ENCODE measurements at regions not wholly inside any gene's neighbourhood (a gene's known extent, or its start where the extent isn't known, plus 50 kb on each side); places are given as distances from the start of the nearest gene placed in this dataset.

DNA sequence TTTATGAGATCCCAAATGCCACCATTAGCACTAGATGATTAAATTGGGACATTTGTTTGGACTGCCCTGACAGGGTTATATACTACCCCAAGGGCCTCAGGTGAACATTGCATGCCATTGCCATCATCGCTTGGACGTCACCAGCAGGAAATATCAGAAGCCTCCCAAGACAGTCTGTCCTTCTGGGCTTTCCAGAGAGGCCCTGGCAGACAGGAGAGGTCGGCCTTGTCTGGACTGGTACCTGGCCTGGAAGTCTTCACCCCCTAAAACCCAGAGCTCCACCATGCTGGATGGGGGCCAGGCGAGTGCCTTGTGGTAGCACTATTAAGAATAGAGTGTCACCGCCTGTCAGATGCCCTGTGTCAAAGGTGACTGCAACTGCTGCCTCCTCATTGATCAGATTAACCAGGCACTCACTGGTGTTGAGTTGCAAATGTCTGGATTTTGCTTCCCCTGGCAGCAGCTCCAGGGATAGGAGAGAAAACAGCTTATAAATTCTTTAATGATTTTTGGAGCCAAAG is 324.1 kb upstream of the RASGRP1 start:
- DNase-seq (ENCODE audit: low spot score) = no peak

DNA sequence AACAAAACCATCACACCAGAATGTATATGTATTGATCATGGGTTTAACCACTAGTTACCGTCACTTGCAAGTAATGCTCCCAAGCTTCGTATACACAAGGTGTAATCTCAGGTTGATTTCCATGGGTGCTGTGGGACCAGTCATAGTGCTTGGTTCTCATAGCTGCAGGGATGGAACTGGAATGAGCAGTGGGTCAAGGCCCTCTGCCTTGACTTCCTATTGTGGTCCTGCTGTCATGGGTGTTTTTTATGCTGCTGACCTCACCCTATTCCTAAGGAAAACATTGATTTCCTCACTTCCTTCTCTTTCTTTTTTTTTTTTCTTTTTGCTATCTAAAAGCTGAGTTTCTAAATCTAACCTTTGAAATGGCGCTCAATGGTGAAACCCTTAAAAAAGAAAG is 325.6 kb upstream of the RASGRP1 start:
- no peak for DNase-seq (ENCODE audit: low spot score)

DNA sequence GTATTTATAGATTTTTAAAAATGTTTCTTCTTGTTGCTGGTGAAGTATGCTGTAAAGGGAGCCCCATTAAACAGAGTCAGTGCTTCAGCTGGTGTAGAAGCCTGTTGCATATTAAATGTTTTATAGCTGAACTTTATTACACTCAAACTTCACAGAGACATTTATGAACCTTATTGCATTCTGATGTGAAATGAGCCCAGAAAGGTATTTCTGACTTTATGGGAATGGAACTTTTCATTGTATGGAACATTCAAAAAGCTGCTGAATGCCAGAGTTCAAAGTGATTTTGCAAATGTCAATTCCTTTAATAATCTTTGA is 329.3 kb upstream of the RASGRP1 start:
- DNase-seq (ENCODE audit: low spot score) = no peak

DNA sequence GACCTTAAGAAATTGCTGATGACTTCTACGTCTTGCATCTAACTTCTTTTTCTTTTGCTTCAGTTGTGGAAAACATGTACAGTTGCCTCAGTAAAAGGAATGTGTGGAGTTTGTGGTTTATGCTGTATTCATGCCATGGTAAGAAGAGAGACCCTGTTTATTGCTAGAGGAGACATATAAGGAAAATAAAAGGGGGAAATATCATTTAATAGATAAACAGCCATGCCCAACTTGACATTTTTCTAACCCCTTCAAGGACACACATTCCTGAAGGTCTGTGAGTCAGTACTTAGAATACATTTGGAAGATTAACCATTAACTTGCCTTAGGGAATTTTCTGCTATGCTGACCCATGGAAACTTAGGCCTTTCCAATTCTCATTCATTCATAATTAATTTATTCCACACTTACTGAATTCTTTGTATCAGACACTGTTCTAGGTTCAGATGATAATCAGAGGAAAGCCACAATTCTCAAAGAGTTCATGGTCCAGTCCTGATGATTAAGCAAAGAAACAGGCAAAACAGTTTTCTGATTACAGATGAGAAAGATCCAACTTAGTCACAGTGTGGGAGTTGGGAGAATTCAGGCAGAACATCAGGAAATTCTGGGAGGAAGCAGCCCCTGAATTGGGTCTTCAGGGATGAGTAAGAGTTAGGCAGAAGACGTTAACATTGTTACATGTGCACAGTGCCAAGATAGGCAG is 329.8 kb upstream of the RASGRP1 start:
- DNase-seq (ENCODE audit: low spot score) = no peak

DNA sequence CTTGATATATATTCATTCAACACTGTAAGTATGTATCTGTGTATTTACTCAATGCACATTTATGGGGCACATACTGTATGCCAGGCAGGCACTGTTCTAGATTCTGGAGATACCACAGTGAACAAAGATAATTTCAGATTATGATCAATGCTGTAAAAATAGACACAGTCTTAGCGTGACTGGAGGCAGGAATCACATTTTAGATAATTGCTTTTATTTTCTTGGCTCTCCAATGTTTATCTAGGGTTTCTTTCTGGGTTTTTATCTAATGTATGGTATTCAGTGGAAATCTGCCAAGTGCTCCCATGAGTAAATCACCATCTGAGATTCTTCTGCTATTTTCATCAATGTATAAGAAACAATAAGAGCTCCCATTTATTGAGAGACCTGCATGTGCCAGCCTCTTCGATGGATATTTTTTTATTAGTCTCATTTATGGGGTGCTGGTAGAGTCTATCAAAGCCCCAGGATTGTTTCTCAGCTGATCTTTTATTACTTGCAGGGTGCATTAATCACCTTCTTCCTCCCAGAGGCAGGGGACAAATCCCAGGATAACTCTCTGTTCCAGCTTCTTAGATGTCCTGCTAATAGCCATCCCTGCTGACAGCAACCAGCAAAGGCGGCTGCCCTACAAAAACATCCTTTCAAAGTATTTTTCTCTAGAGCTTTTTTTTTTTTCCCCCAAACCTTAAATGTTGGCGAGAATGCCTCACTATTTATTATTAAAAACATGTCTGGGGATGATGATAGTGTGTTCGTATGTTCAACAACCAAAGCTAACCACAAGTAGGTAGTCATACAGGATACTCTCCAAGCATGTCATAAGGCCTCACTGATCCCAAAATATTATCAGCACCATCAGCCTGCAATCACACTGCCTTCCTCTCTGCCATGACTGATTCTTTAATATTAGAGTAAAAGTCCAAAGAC is 331.0 kb upstream of the RASGRP1 start:
- DNase-seq (ENCODE audit: low spot score) = no peak

GRCh38 chr15:38896647-38897046 is 332.0 kb upstream of the RASGRP1 start:
- DNase-seq (ENCODE audit: low spot score) = no peak

DNA sequence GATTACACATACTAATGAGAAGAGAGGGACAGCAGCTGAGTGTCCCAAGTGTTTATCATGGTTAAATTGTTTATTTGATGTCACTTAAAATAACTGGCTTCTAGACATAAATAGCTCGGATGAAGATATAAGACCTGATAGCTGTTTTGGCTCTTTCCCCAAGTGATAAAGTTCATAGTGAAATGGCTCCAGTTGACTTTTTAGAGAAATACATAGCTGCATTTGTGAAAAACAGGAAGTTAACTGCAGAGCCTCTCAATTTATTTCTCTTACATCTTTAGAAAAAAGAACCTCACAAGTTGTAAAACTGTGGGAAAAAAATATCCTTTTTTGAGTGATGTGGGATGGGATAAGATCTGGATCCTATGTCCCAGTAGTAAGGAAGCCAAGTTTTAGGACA is 332.9 kb upstream of the RASGRP1 start:
- no peak for DNase-seq (ENCODE audit: low spot score)

DNA sequence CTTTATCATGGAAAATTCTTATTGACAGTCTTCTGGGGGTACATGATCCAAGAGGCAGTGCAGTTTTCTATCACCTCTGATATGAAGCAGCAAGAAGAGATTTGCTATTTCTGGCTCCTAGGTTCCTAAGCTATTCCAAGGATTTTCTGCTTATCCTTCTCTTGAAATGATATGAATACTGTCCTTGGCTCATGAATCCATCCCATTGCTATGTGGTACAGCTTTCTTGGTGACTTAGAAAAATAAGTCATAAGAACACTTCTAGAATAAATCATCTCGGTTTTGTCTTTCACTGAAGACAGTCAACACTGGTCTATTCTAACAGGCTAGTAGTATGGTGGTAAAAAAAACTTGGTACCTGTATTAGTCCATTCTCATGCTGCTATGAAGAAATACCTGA is 333.6 kb upstream of the RASGRP1 start:
- DNase-seq (ENCODE audit: low spot score) = no peak

- no peak for DNase-seq (ENCODE audit: low spot score)
Observed at GRCh38 chr15:38899300-38899699, 334.7 kb upstream of the RASGRP1 start.

- DNase-seq (ENCODE audit: low spot score) = no peak
Observed at GRCh38 chr15:38904298-38904697, 339.7 kb upstream of the RASGRP1 start.

GRCh38 chr15:38905632-38906031 is 341.0 kb upstream of the RASGRP1 start:
- no peak for DNase-seq (ENCODE audit: low spot score)

- no peak for DNase-seq (ENCODE audit: low spot score)
Observed at GRCh38 chr15:38920966-38921365, 356.4 kb upstream of the RASGRP1 start.

GRCh38 chr15:38921471-38921870 is 356.9 kb upstream of the RASGRP1 start:
- no peak for DNase-seq (ENCODE audit: low spot score)

DNA sequence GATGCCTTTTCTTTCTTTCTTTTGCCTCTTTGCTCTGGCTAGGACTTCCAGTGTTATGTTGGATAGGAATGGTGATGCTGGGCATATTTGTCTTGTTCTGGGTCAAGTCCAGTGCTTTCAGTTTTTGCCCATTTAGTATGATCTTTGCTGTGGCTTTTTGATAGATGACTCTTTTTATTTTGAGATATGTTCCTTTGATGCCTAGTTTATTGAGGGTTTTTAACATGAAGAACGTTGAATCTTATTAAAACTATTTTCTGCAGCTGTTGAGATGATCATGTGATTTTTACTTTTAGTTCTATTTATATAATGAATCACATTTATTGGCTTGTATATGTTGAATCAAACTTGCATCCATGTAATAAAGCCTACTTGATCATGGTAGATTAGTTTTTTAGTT is 363.8 kb upstream of the RASGRP1 start:
- no peak for DNase-seq (ENCODE audit: low spot score)

DNA sequence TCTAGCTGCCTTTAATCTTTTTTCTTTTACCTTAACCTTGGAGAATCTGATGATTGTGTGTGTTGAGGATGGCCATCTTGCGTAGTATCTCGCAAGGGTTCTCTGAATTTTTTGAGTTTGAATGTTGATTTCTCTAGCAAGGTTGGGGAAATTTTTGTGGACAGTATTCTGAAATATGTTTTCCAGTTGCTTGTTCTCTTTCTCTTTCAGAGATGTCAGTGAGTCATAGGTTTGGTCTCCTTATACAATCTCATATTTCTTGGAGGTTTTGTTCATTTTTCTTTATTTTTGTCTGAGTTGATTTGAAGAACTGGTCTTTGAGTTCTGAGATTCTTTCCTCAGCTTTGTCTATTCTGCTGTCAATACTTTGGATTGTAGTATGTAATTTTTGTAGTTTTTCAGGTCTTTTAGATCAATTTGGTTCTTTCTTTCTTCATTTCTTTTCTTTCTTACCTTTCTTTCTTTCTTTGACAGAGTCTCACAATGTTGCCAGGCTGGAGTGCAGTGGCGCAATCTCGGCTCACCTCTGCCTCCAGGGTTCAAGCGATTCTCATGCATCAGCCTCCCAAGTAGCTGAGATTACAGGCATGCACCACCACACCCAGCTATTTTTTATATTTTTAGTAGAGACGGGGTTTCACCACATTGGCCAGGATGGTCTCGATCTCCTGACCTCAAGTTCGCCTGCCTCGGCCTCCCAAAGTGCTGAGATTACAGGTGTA is 366.4 kb upstream of the RASGRP1 start:
- no peak for DNase-seq (ENCODE audit: low spot score)

- DNase-seq (ENCODE audit: low spot score) = no peak
Observed at GRCh38 chr15:38941399-38941953, 376.9 kb upstream of the RASGRP1 start.

DNA sequence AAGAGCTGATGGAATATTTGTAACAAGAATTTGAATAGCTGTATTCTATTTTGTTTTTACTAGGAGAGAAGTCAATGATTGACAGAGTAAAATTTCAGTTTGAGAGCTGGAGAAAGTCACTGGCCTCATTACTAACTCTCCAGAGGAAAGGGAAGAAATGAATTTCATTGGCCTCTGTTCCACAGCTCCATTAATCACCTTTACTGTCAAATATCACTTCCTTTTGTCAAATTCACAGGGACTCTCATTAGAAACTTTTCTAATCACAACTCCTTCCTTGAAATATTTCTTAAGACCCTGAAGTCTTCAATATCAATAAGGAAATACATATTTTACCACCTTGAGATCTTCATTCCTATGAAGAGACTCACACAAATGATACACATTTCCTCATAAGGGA is 379.9 kb upstream of the RASGRP1 start:
- no peak for DNase-seq (ENCODE audit: low spot score)

GRCh38 chr15:38945551-38946298 is 381.1 kb upstream of the RASGRP1 start:
- no peak for DNase-seq (ENCODE audit: low spot score)

- DNase-seq (ENCODE audit: low spot score) = no peak
Observed at GRCh38 chr15:38954090-38954489, 389.5 kb upstream of the RASGRP1 start.

DNA sequence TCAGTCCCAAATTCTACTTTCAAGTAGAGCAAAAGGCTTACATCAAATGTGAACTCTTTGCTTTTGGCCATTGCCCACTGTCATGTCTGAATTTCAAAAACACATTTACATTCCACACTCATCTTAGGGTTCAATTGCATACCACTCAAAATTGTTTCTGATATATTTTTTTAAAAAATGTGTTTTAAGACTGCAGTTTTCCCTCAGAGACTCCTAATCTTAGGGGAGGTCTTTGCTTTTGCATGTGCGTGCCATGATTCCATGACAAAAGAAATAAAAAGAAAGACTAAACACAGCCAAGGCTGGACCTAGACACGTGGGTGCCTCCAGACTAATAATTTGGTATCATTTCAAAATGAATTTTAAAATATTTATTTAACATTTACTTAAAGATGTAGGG is 396.8 kb upstream of the RASGRP1 start:
- no peak for DNase-seq (ENCODE audit: low spot score)

GRCh38 chr15:38961931-38962330 is 397.3 kb upstream of the RASGRP1 start:
- DNase-seq (ENCODE audit: low spot score) = no peak

GRCh38 chr15:38972831-38973230 is 408.2 kb upstream of the RASGRP1 start:
- DNase-seq (ENCODE audit: low spot score) = no peak

Data from HuH-7 (cell line).